ENCODE measurements at regions not wholly inside any gene's neighbourhood (a gene's known extent, or its start where the extent isn't known, plus 50 kb on each side); places are given as distances from the start of the nearest gene placed in this dataset.

- intact Hi-C loops (cut with DNase I) = no loop called here
- DNase-seq (ENCODE audit: low spot score) = no peak
These were observed 518.9 kb downstream of the PRELID2 start for GRCh38 chr5:145316282-145316681.

- no peak for DNase-seq (ENCODE audit: low spot score)
- intact Hi-C loops (cut with DNase I) = no loop called here
These were observed 527.2 kb downstream of the PRELID2 start for GRCh38 chr5:145307866-145308382.

GRCh38 chr5:145295236-145295835, 539.8 kb downstream of the PRELID2 start:
- intact Hi-C loops (cut with DNase I) = no loop called here
- no peak for DNase-seq (ENCODE audit: low spot score)

- intact Hi-C loops (cut with DNase I) = no loop called here
- DNase-seq (ENCODE audit: low spot score) = no peak
These were observed 540.8 kb downstream of the PRELID2 start for GRCh38 chr5:145294331-145294730.

GRCh38 chr5:145293716-145294115, 541.4 kb downstream of the PRELID2 start:
- intact Hi-C loops (cut with DNase I) = no loop called here
- no peak for DNase-seq (ENCODE audit: low spot score)

- intact Hi-C loops (cut with DNase I) = no loop called here
- DNase-seq (ENCODE audit: low spot score) = no peak
These were observed 542.9 kb downstream of the PRELID2 start for GRCh38 chr5:145292278-145292677.

GRCh38 chr5:145283141-145283810, 551.9 kb downstream of the PRELID2 start:
- no peak for DNase-seq (ENCODE audit: low spot score)
- intact Hi-C loops (cut with DNase I) = no loop called here

GRCh38 chr5:145280806-145281205, 554.3 kb downstream of the PRELID2 start:
- no peak for DNase-seq (ENCODE audit: low spot score)
- intact Hi-C loops (cut with DNase I) = no loop called here

- intact Hi-C loops (cut with DNase I) = no loop called here
- no peak for DNase-seq (ENCODE audit: low spot score)
These were observed 554.9 kb downstream of the PRELID2 start for GRCh38 chr5:145280214-145280613.

GRCh38 chr5:145260670-145261069, 574.5 kb downstream of the PRELID2 start:
- DNase-seq (ENCODE audit: low spot score) = no peak
- intact Hi-C loops (cut with DNase I) = no loop called here

GRCh38 chr5:145247745-145248040, 587.4 kb downstream of the PRELID2 start:
- DNase-seq (ENCODE audit: low spot score) = no peak
- intact Hi-C loops (cut with DNase I) = no loop called here

- intact Hi-C loops (cut with DNase I) = no loop called here
- DNase-seq (ENCODE audit: low spot score) = no peak
These were observed 588.0 kb downstream of the PRELID2 start for GRCh38 chr5:145246961-145247744.

- intact Hi-C loops (cut with DNase I) = no loop called here
- DNase-seq (ENCODE audit: low spot score) = no peak
These were observed 588.8 kb downstream of the PRELID2 start for GRCh38 chr5:145246379-145246778.

- intact Hi-C loops (cut with DNase I) = no loop called here
- DNase-seq (ENCODE audit: low spot score) = no peak
These were observed 589.8 kb downstream of the PRELID2 start for GRCh38 chr5:145245354-145245753.

- intact Hi-C loops (cut with DNase I) = no loop called here
- DNase-seq (ENCODE audit: low spot score) = no peak
These were observed 590.4 kb downstream of the PRELID2 start for GRCh38 chr5:145244788-145245187.

- no peak for DNase-seq (ENCODE audit: low spot score)
- intact Hi-C loops (cut with DNase I) = no loop called here
These were observed 590.9 kb downstream of the PRELID2 start for GRCh38 chr5:145244251-145244650.

GRCh38 chr5:145243016-145243415, 592.1 kb downstream of the PRELID2 start:
- intact Hi-C loops (cut with DNase I) = no loop called here
- DNase-seq (ENCODE audit: low spot score) = no peak

GRCh38 chr5:145242551-145242950, 592.6 kb downstream of the PRELID2 start:
- DNase-seq (ENCODE audit: low spot score) = no peak
- intact Hi-C loops (cut with DNase I) = no loop called here

GRCh38 chr5:145237843-145238242, 597.3 kb downstream of the PRELID2 start:
- intact Hi-C loops (cut with DNase I) = no loop called here
- DNase-seq (ENCODE audit: low spot score) = no peak

GRCh38 chr5:145236983-145237382, 598.2 kb downstream of the PRELID2 start:
- DNase-seq (ENCODE audit: low spot score) = no peak
- intact Hi-C loops (cut with DNase I) = no loop called here

- no peak for DNase-seq (ENCODE audit: low spot score)
- intact Hi-C loops (cut with DNase I) = no loop called here
These were observed 599.0 kb downstream of the PRELID2 start for GRCh38 chr5:145236127-145236526.
